ENCODE measurements at regions not wholly inside any gene's neighbourhood (a gene's known extent, or its start where the extent isn't known, plus 50 kb on each side); places are given as distances from the start of the nearest gene placed in this dataset.

- no peak for DNase-seq
These were observed 68.2 kb upstream of the SESN3 start for GRCh38 chr11:95299078-95299679.

DNA sequence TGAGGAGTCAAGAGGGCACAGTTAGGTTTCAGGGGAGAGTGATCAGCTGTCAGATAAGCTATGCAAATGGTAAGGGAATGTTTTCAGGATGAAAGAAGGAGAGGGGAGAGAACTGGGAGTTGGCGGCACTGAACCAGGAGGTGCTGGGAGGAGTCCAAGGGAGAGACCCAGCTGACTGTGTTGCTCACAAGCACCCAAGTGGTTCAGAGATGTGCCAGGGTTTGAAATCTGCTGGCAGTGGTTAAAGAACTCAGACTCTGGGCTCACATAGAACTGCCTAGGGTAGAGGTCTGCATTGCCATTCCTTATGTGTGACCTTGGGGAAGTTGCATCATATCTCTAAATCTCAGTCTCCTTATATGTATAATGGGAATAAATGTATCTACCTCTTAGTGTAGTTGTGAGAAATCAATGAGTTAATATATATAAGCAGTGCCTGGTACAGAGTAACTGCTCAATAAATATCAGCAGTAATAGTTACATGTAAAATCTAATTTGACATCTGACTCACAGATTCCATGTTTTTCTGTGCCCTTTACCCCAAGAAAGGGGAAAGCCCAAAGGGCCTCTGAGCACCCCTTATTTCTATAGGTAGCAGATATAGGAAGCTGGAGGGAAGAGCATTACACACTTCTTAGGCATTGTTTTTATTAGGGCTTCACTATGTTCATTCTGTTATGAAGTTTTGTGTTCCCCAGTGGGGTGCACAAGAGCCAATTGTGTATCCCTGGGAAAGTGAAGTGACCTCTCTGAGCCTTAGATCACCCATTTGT is 66.9 kb upstream of the SESN3 start:
- no peak for DNase-seq

GRCh38 chr11:95296621-95297025 is 65.6 kb upstream of the SESN3 start:
- no peak for DNase-seq

- no peak for DNase-seq
These were observed 65.2 kb upstream of the SESN3 start for GRCh38 chr11:95296165-95296564.

DNA sequence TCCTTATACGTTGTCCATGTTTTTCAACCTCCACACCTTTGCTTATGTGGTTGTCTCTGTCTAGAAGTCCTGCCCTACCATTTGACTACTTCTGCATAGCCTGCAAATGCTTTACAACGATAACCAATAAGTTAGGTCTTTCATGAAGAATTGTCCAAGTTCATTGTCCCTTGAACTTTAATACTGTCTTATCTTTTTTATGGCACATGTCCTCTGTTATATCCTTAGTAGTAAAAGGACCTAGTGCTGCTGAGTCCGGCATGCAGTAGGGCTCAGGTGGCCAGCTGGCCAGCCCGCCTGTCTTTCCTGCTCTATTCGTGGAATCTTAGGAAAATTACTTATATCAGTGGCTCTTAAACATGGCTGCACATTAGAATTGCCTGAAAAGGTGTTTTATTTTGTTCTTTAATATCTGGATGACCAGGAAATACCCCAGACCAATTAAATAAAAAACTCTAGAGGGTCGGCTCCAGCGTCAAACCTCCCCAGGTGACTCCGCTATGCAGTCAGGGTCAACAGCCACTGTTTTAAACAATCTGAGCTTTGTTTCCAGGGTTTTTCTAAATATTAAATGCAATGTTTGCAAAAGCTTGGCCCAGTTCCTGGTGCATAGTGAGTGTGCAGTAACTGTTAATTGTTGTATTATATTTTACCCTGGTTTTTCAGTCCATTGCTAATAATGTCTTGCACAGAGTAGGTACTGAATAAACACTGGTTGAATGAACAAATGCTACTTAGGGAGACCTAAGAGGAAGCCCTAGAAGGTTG is 64.6 kb upstream of the SESN3 start:
- DNase-seq, result no peak

DNA sequence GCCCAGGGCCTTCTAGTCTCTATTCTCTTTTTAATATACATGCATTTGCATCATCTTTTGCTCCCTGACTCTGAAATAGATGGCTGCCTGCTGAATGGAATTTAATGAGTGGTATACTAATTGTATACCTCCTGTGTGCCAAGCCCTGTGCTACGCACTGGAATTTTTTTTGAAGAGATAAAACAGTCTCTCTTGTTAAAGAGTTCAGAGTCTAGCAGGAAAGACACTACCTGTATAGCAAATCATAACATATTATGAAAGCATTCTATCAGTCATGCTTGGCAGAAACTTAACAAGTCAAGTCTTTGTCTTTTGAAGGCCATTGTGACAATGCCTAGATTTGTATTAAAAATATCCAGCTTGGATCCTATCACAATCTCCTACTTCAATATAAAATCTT is 63.7 kb upstream of the SESN3 start:
- DNase-seq, result no peak

DNA sequence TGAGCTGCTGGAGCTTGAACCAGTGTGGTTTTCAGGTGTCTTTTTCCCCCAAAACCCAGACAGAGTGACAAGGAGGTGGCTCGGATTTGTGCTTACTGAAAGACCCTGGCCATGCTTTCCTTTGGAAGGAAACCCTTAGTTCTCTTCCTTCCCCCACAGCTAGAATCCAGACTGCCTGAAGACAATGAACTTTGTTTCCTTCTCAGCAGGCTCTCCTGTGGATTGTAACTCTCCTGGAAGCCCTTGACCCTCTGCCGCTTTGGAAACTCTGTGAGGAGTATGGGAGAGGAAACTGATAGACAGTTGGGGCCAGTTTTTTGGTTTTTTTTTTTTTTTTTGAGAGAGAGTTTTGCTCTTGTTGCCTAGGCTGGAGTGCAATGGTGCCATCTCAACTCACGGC is 62.1 kb upstream of the SESN3 start:
- no peak for DNase-seq

- DNase-seq, result no peak
These were observed 60.9 kb upstream of the SESN3 start for GRCh38 chr11:95291946-95292345.

GRCh38 chr11:95289378-95290101 is 58.5 kb upstream of the SESN3 start:
- no peak for DNase-seq

DNA sequence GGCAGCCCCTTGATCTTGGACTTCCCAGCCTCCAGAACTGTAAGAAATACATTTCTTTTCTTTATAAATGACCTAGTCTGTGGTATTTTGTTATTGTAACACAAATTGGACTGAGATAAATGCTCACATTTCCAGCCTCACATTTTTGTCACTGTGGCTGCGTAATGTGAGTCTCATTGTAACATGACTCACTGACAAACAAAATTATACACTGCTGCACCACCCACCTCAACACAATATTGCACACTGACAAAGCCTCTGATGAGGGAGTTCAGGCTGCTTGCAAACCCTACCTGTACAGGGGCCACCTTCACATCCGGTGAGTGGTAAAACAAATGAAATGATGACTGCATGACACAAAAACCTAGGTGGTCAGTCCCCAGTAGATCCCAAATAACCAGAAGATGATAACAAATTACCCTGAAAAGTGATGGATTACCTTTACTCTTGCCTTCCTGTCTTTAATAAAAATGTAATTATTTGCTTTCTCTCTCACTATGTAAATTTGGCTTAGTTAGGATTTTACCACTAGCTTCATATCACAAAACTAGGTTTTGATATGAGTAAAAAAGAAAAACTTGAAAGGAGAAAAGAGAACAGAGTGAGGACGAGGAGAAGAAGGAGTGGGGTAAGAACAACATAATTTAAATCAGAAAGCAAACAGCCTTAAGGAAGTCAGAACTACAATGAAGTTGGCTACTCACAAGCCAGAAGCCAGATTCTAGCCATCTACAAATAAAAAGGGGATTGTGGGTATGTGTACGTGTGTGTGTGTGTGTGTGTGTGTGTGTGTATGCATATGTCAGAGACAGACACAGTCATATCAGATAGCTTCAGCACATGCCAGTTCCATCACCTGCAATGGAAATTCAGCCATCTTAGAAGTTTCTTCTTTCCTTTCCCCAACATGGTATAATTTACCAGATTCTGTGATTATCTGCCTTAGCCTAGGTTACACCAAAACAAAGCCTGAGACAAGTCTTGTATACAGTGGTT is 53.4 kb upstream of the SESN3 start:
- DNase-seq, result no peak

GRCh38 chr11:95283650-95284049 is 52.6 kb upstream of the SESN3 start:
- DNase-seq, result no peak

DNA sequence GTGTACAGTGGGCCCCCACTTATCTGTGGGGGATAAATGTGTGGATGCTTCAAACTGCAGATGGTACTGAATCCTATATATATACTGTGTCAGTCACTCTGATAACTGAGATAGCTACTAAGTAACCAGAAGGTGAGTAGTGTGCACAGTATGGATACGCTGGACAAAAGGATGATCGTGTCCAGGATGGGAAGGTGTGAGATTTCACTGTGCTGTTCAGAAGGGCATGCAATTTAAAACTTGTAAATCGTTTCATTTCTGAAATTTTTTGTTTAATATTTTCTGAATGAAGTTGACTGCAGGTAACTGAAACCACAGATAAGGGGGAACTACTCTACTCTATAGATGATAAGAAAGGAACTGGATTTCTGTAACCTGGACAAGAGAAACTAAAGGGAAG is 52.1 kb upstream of the SESN3 start:
- DNase-seq, result no peak

- DNase-seq, result no peak
These were observed 51.3 kb upstream of the SESN3 start for GRCh38 chr11:95282291-95282751.
